ENCODE measurements at regions not wholly inside any gene's neighbourhood (a gene's known extent, or its start where the extent isn't known, plus 50 kb on each side); places are given as distances from the start of the nearest gene placed in this dataset.

- TF ChIP-seq CTCF (IDR thresholded peaks at IDR 0.05; ENCODE audit: insufficient read depth, low read length, poor library complexity, severe bottlenecking) (no peak), EZH2phosphoT487 (conservative IDR thresholded peaks at IDR 0.05; ENCODE audit: low read length) (no peak)
Observed at GRCh38 chr17:79453481-79453880, 157.4 kb downstream of the RBFOX3 start.

Data from SU-DHL-6 (cell line).